ENCODE measurements at regions not wholly inside any gene's neighbourhood (a gene's known extent, or its start where the extent isn't known, plus 50 kb on each side); places are given as distances from the start of the nearest gene placed in this dataset.

GRCh38 chr14:101411779-101412178 lies 149.5 kb upstream of the DIO3 start:
- no peak for DNase-seq (ENCODE audit: low read depth, low spot score)
- TF ChIP-seq CTCF (IDR thresholded peaks at IDR 0.05; ENCODE audit: low read depth, low read length) = no peak
- in situ Hi-C loops (cut with HindIII; ENCODE audit: low sequenced_read_pairs) = no loop called here
- no peak overlapping the region for H3K4me3 ChIP-seq (ENCODE audit: low read depth, low read length)

GRCh38 chr14:101412739-101413138 lies 148.6 kb upstream of the DIO3 start:
- in situ Hi-C loops (cut with HindIII; ENCODE audit: low sequenced_read_pairs) = no loop called here
- TF ChIP-seq CTCF (IDR thresholded peaks at IDR 0.05; ENCODE audit: low read depth, low read length) = no peak

GRCh38 chr14:101417434-101417833 lies 143.9 kb upstream of the DIO3 start:
- in situ Hi-C loops (cut with HindIII; ENCODE audit: low sequenced_read_pairs) = no loop called here
- no peak for DNase-seq (ENCODE audit: low read depth, low spot score)

More at GRCh38 chr14:101412739-101413138, 148.6 kb upstream of the DIO3 start:
- no peak overlapping the region for H3K4me3 ChIP-seq (ENCODE audit: low read depth, low read length)
- DNase-seq (ENCODE audit: low read depth, low spot score) = no peak

GRCh38 chr14:101418601-101419000 lies 142.7 kb upstream of the DIO3 start:
- H3K4me3 ChIP-seq (ENCODE audit: low read depth, low read length) = no peak overlapping the region
- DNase-seq (ENCODE audit: low read depth, low spot score) = no peak
- no peak for TF ChIP-seq CTCF (IDR thresholded peaks at IDR 0.05; ENCODE audit: low read depth, low read length)
- in situ Hi-C loops (cut with HindIII; ENCODE audit: low sequenced_read_pairs) = no loop called here

More at GRCh38 chr14:101417434-101417833, 143.9 kb upstream of the DIO3 start:
- H3K4me3 ChIP-seq (ENCODE audit: low read depth, low read length) = no peak overlapping the region
- no peak for TF ChIP-seq CTCF (IDR thresholded peaks at IDR 0.05; ENCODE audit: low read depth, low read length)

- in situ Hi-C loops (cut with HindIII; ENCODE audit: low sequenced_read_pairs) = no loop called here
- H3K4me3 ChIP-seq (ENCODE audit: low read depth, low read length) = no peak overlapping the region
- TF ChIP-seq CTCF (IDR thresholded peaks at IDR 0.05; ENCODE audit: low read depth, low read length) = no peak
- DNase-seq (ENCODE audit: low read depth, low spot score) = no peak
These were observed 134.8 kb upstream of the DIO3 start for GRCh38 chr14:101426466-101426865.

GRCh38 chr14:101428409-101428808 lies 132.9 kb upstream of the DIO3 start:
- in situ Hi-C loops (cut with HindIII; ENCODE audit: low sequenced_read_pairs) = no loop called here
- no peak for TF ChIP-seq CTCF (IDR thresholded peaks at IDR 0.05; ENCODE audit: low read depth, low read length)
- DNase-seq (ENCODE audit: low read depth, low spot score) = no peak
- H3K4me3 ChIP-seq (ENCODE audit: low read depth, low read length) = no peak overlapping the region

- no peak overlapping the region for H3K4me3 ChIP-seq (ENCODE audit: low read depth, low read length)
- in situ Hi-C loops (cut with HindIII; ENCODE audit: low sequenced_read_pairs) = no loop called here
- no peak for TF ChIP-seq CTCF (IDR thresholded peaks at IDR 0.05; ENCODE audit: low read depth, low read length)
- DNase-seq (ENCODE audit: low read depth, low spot score) = no peak
These were observed 125.7 kb upstream of the DIO3 start for GRCh38 chr14:101435546-101435945.

All from astrocyte of the spinal cord (primary cell).